Choroid plexus epithelial cell (primary cell): ENCODE measurements at regions not wholly inside any gene's neighbourhood (a gene's known extent, or its start where the extent isn't known, plus 50 kb on each side); places are given as distances from the start of the nearest gene placed in this dataset.

Source experiments
- DNase-seq: peaks from one replicate; pipeline ENCODE4 v3.0.0-alpha.2; 2010; ENCODE audit warnings: low read depth
- H3K4me3 ChIP-seq: 2 replicates; pipeline ENCODE4 v1.5.1; 2011; ENCODE audit warnings: low read depth, mild to moderate bottlenecking, control low read depth, low read length, moderate library complexity
- CTCF ChIP-seq: conservative IDR thresholded peaks from 2 replicates; pipeline ENCODE4 v1.5.1; 2011; ENCODE audit warnings: low read depth, mild to moderate bottlenecking, control low read depth, inconsistent platforms, low read length, moderate library complexity

- DNase-seq = no peak
- no peak for TF ChIP-seq CTCF
- no peak overlapping the region for H3K4me3 ChIP-seq
These were observed 564.0 kb downstream of the TRHDE start for GRCh38 chr12:72836194-72836593.

- no peak for TF ChIP-seq CTCF
- no peak for DNase-seq
- H3K4me3 ChIP-seq = no peak overlapping the region
These were observed 567.5 kb downstream of the TRHDE start for GRCh38 chr12:72839696-72840095.

- TF ChIP-seq CTCF = no peak
- DNase-seq = no peak
- no peak overlapping the region for H3K4me3 ChIP-seq
These were observed 591.5 kb downstream of the TRHDE start for GRCh38 chr12:72863671-72864070.

- no peak for DNase-seq
- no peak for TF ChIP-seq CTCF
- H3K4me3 ChIP-seq = no peak overlapping the region
These were observed 593.8 kb downstream of the TRHDE start for GRCh38 chr12:72865921-72866320.

GRCh38 chr12:72869024-72869423, 596.9 kb downstream of the TRHDE start:
- DNase-seq = no peak
- no peak for TF ChIP-seq CTCF
- no peak overlapping the region for H3K4me3 ChIP-seq

GRCh38 chr12:72872238-72872887, 600.2 kb downstream of the TRHDE start:
- no peak for DNase-seq
- H3K4me3 ChIP-seq = no peak overlapping the region
- TF ChIP-seq CTCF = no peak

GRCh38 chr12:72872996-72873395, 600.8 kb downstream of the TRHDE start:
- TF ChIP-seq CTCF = no peak
- no peak for DNase-seq
- H3K4me3 ChIP-seq = no peak overlapping the region
